Stomach smooth muscle (tissue), 2 donors: ENCODE measurements at regions not wholly inside any gene's neighbourhood (a gene's known extent, or its start where the extent isn't known, plus 50 kb on each side); places are given as distances from the start of the nearest gene placed in this dataset.

Experiments used
- H3K27ac ChIP-seq: one replicate; pipeline ENCODE4 v1.7.0; 2013; ENCODE audit warnings: mild to moderate bottlenecking, low read length, inconsistent platforms
- H3K27me3 ChIP-seq, 2 donors: one replicate each; pipeline ENCODE4 v1.7.0; 2013; ENCODE audit warnings: low read length in 2 of 2; ENCODE audit not compliant: insufficient read depth in 2 of 2, control insufficient read depth in 1 of 2
- H3K36me3 ChIP-seq, 2 donors: one replicate each; pipeline ENCODE4 v1.7.0; 2013; ENCODE audit warnings: low read length in 2 of 2; ENCODE audit not compliant: control insufficient read depth in 2 of 2, insufficient read depth in 2 of 2
- H3K4me1 ChIP-seq: one replicate; pipeline ENCODE4 v1.7.0; 2013; ENCODE audit warnings: low read length; ENCODE audit not compliant: control insufficient read depth, insufficient read depth
- H3K4me3 ChIP-seq, 2 donors: one replicate each; pipeline ENCODE4 v1.7.0; 2013; ENCODE audit warnings: low read length in 2 of 2
- H3K9ac ChIP-seq, 2 donors: one replicate each; pipeline ENCODE4 v1.7.0; 2013; ENCODE audit warnings: low read length in 2 of 2, mild to moderate bottlenecking in 1 of 2
- H3K9me3 ChIP-seq, 2 donors: one replicate each; pipeline ENCODE4 v1.7.0; 2013; ENCODE audit warnings: low read length in 2 of 2; ENCODE audit not compliant: control insufficient read depth in 2 of 2
- donor health status: healthy.
- donor health status: Pancreatic carcinoma.

DNA sequence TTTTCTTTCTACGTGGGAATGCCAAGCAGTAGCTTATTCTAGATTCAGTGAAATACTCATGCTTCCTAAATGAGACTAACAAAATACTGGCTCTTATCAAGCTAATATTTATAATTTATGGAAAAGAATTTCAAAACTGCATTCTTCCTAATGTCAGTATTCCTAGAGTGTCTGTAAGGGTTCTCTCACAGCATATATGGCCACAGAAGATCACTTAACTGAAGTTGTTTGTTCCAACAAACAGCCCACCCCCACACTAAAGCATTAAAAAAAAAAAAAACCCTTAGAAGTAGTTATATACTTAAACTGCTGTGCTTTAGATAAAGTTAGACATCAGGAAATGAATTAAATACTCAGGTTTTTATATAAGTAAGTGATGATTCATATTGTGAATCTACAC, 247.7 kb upstream of the HSF2 start:
- Histone ChIP-seq H3K36me3 (no peaks in the 10 kb centered on the region), H3K4me3 (no peak overlapping the region), H3K9me3 (no peaks in the 10 kb centered on the region), H3K4me1 (peaks cover 6% of the 10 kb centered on the region), H3K27ac (no peak overlapping the region), H3K9ac (no peak overlapping the region), H3K27me3 (no peaks in the 10 kb centered on the region)

DNA sequence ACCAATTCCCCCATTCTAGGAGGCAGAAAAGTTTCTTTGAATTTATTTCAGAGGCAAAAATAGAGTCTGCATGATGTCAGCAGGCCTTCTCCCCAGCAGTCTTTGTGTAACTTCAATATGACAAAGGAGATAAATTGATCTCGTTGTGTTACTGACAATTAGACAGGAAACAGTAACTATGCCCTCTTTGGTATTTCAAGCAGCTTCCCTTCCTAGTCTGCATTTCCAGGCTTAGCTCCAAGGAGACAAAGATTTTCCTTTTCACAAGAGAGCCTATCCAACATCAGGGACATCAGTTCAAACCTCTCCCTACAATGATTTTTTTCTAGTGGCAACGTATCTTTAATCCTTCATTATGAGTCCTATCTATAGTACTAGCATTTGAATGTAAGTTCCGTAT, 245.9 kb upstream of the HSF2 start:
- no peaks in the 10 kb centered on the region for H3K27me3 ChIP-seq
- no peak overlapping the region for H3K4me3 ChIP-seq
- H3K9ac ChIP-seq, result no peak overlapping the region
- no peak overlapping the region for H3K27ac ChIP-seq
- H3K9me3 ChIP-seq, result no peaks in the 10 kb centered on the region
- H3K36me3 ChIP-seq, result no peaks in the 10 kb centered on the region
- peaks cover 6% of the 10 kb centered on the region for H3K4me1 ChIP-seq

DNA sequence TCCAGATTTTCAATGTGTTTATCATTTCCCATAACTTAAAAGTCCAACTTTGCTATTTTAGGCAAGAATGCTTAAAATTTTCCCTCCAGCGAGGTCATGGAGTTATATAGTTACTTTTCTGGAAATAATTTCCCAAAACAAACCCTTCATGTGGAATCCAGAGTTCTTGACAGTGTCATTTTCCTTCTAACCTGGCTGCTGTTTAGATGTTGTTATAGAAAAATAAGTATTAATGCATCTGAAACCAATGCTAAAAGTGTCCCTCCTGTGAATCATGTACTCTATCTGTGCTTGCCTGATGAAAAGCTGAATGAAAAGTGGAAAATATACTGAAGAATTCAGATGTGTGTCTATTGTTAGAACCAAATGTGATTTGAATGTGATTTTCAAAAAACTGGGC, 245.3 kb upstream of the HSF2 start:
- Histone ChIP-seq H3K4me3 (no peak overlapping the region), H3K9ac (no peak overlapping the region), H3K36me3 (no peaks in the 10 kb centered on the region), H3K27me3 (no peaks in the 10 kb centered on the region), H3K27ac (no peak overlapping the region), H3K9me3 (no peaks in the 10 kb centered on the region), H3K4me1 (peaks cover 6% of the 10 kb centered on the region)

GRCh38 chr6:122154912-122155575, 244.4 kb upstream of the HSF2 start:
- H3K4me1 ChIP-seq, result peaks cover 6% of the 10 kb centered on the region
- no peaks in the 10 kb centered on the region for H3K27me3 ChIP-seq
- no peaks in the 10 kb centered on the region for H3K9me3 ChIP-seq
- no peaks in the 10 kb centered on the region for H3K36me3 ChIP-seq
- no peak overlapping the region for H3K9ac ChIP-seq
- no peak overlapping the region for H3K27ac ChIP-seq
- no peak overlapping the region for H3K4me3 ChIP-seq

DNA sequence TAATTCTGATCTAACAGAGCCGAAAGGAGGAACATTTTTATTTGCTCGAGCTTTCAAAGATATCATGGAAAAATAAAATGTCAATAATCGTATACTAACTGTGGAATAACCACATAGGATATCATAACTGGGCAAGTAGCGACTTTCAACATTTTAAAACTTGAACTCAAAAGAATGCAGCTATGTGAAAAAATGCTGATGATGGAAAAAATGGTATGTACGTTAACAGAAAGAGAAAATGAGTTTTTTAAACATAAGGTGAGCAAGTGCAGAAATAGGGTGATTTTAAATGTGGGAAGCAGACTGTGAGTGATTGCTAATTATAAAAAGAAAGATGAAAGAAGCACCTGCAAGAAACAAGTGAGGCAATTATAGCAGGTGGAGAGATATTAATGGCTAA, 238.3 kb upstream of the HSF2 start:
- no peak overlapping the region for H3K4me3 ChIP-seq
- H3K4me1 ChIP-seq, result no peaks in the 10 kb centered on the region
- no peaks in the 10 kb centered on the region for H3K36me3 ChIP-seq
- no peak overlapping the region for H3K27ac ChIP-seq
- H3K27me3 ChIP-seq, result no peaks in the 10 kb centered on the region
- no peak overlapping the region for H3K9ac ChIP-seq
- no peaks in the 10 kb centered on the region for H3K9me3 ChIP-seq

- H3K36me3 ChIP-seq, result no peaks in the 10 kb centered on the region
- H3K27me3 ChIP-seq, result no peaks in the 10 kb centered on the region
- no peak overlapping the region for H3K27ac ChIP-seq
- no peak overlapping the region for H3K4me3 ChIP-seq
- H3K4me1 ChIP-seq, result no peaks in the 10 kb centered on the region
- H3K9ac ChIP-seq, result no peak overlapping the region
- no peaks in the 10 kb centered on the region for H3K9me3 ChIP-seq
Observed at GRCh38 chr6:122165014-122165413, 234.4 kb upstream of the HSF2 start.

DNA sequence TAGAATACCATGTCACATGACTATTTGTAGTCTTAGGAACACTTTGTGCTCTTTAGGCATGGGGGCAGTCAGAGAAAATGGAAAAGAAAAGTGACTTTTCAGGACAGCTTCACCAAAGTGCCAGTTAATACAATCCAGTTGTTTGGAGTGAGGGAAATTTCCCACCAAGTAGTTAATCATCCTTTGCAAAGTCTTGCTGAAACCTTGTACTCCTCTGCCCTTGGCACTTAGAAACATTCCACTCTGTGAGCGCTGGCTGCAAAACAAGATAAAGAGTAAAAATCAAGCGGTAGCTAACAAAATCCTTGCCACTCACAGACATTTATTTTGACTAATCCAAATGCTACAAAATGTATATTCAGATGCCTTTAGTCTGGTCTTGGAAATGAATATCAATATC, 229.2 kb upstream of the HSF2 start:
- H3K9me3 ChIP-seq, result no peaks in the 10 kb centered on the region
- no peak overlapping the region for H3K4me3 ChIP-seq
- H3K36me3 ChIP-seq, result no peaks in the 10 kb centered on the region
- H3K9ac ChIP-seq, result no peak overlapping the region
- no peaks in the 10 kb centered on the region for H3K4me1 ChIP-seq
- H3K27ac ChIP-seq, result no peak overlapping the region
- H3K27me3 ChIP-seq, result no peaks in the 10 kb centered on the region

DNA sequence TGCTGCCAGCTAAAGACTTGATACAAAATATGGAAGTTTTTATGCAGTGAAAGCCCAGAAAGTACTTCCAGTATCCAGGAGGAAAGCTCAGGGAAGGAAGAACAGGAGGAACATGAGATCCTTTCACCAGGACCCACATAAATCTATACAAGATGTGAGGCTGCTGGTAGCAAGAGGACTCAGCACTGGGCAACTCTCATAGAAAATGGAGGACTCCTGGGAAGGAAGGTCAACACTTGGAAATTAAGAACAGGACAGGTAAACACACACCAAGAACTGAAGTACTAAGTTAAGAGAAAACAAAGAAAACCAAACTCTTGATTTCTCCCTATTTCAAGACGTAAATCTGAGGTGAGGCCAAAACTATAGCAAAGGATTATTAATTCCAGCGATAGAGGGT, 220.5 kb upstream of the HSF2 start:
- H3K27me3 ChIP-seq, result no peaks in the 10 kb centered on the region
- H3K27ac ChIP-seq, result no peak overlapping the region
- no peaks in the 10 kb centered on the region for H3K36me3 ChIP-seq
- no peak overlapping the region for H3K9ac ChIP-seq
- no peaks in the 10 kb centered on the region for H3K4me1 ChIP-seq
- H3K4me3 ChIP-seq, result no peak overlapping the region
- H3K9me3 ChIP-seq, result no peaks in the 10 kb centered on the region

DNA sequence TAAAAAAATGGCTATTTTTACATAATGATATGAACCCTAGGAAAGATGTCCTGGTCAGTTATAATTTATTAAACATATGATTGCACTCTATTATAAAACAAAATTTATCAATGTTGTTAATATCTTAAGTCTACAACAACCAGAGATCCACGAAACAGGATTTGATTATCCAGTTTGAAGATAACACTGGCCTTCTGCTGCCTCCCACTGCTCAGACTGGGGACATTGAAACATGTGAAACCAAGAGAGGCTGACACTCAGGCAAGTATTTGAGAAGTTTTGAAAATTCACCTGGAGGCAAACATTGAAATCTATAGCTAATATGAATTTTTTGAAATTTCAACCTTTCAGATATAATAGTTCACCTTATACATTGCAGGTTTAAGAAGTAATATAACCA, 219.3 kb upstream of the HSF2 start:
- H3K4me3 ChIP-seq, result no peak overlapping the region

DNA sequence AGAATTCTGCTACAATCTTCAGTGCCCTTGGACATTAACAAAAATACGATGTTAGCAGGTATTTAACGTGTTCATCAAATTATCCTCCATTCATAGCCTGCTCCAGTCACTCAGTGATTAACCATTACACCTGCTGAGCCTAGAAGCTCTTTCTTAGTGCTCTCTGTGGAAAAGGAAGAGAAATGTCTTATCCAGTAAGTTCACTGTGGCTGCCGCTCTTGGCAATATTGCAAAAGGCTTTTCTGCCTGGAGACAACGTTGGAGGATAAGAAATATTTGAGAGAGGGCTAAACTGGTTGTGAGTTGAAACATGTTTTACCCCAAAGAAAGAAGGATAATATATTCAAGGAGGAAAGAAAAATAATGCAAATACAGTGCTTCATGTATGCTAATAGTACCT, 217.4 kb upstream of the HSF2 start:
- Histone ChIP-seq H3K9me3 (no peaks in the 10 kb centered on the region), H3K4me1 (no peaks in the 10 kb centered on the region), H3K4me3 (no peak overlapping the region), H3K27ac (no peak overlapping the region), H3K27me3 (no peaks in the 10 kb centered on the region), H3K9ac (no peak overlapping the region), H3K36me3 (no peaks in the 10 kb centered on the region)

More for the DNA sequence above, 219.3 kb upstream of the HSF2 start:
- Histone ChIP-seq H3K27ac (no peak overlapping the region), H3K36me3 (no peaks in the 10 kb centered on the region), H3K9me3 (no peaks in the 10 kb centered on the region), H3K4me1 (no peaks in the 10 kb centered on the region), H3K9ac (no peak overlapping the region), H3K27me3 (no peaks in the 10 kb centered on the region)

DNA sequence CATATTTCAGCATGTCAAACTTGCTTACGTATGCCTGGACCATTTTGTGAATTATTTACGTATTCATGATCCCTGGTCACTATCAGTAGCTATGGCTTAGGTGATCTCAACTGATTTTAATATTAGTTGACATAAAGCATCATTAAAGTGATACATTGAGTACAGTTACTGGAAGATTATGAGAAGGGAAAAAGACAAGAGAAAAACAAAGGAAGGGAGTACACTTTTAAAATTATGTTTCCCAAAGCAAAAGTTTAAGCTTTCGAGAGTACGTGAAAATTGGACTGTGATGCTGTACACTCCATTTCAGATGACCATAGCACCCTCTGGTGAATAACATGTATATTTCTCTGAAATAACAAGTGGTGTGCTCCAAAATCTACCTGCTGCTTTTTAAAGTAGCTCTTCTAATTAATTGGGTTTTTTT, 215.0 kb upstream of the HSF2 start:
- Histone ChIP-seq H3K4me1 (no peaks in the 10 kb centered on the region), H3K36me3 (no peaks in the 10 kb centered on the region), H3K27me3 (no peaks in the 10 kb centered on the region), H3K9me3 (no peaks in the 10 kb centered on the region), H3K9ac (peak overlapping the region in 1 of 2 donors; percentile 36), H3K27ac (no peak overlapping the region), H3K4me3 (peak overlapping the region; percentile 50 to 61)
